Testis (tissue), 2 donors: ENCODE measurements at regions not wholly inside any gene's neighbourhood (a gene's known extent, or its start where the extent isn't known, plus 50 kb on each side); places are given as distances from the start of the nearest gene placed in this dataset.

Experiments
- POLR2A ChIP-seq: fragments of 450-650 bp; IDR thresholded peaks from one replicate; pipeline ENCODE4 v1.6.1; 2017; ENCODE audit warnings: antibody characterized with exemption, mild to moderate bottlenecking, moderate library complexity
- TF ChIP-seq, protein P1 (sequence below), 3 experiments: fragments of 450-650 bp in 2 of 3; fragments of 200-600 bp in 1 of 3; sonication (generic) in 1 of 3; IDR thresholded peaks; one replicate each; pipeline ENCODE4 v1.5.1; 2016 to 2019; ENCODE audit warnings: antibody characterized with exemption in 3 of 3, mild to moderate bottlenecking in 2 of 3, moderate library complexity in 1 of 3

DNA sequence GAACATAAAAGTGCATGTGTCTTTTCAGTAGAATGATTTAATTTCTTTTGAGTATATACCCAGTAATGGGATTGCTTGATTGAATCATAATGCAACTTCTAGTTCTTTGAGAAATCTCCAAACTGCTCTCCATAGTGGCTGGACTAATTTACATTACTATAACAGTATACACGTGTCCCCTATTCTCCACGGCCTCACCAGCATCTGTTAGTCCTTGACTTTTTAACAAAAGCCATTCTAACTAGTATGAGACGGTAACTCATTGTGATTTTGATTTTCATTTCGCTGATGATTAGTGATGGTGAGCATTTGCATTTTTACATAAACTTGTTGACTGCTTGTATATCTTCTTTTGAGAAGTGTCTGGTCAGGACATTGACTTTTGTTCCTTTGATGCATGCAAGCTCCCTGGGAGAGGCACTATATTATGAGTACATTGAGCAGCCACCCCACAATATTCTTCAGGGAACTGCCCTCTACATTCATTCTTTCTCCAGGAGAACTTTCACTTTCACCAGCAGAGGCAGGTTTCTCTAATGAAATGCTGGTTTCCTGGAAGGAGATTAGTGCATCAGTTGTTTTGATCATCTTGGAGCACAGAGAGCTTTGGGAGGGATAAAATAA lies 51.9 kb upstream of the LPGAT1 start:
- TF ChIP-seq, protein P1, sequence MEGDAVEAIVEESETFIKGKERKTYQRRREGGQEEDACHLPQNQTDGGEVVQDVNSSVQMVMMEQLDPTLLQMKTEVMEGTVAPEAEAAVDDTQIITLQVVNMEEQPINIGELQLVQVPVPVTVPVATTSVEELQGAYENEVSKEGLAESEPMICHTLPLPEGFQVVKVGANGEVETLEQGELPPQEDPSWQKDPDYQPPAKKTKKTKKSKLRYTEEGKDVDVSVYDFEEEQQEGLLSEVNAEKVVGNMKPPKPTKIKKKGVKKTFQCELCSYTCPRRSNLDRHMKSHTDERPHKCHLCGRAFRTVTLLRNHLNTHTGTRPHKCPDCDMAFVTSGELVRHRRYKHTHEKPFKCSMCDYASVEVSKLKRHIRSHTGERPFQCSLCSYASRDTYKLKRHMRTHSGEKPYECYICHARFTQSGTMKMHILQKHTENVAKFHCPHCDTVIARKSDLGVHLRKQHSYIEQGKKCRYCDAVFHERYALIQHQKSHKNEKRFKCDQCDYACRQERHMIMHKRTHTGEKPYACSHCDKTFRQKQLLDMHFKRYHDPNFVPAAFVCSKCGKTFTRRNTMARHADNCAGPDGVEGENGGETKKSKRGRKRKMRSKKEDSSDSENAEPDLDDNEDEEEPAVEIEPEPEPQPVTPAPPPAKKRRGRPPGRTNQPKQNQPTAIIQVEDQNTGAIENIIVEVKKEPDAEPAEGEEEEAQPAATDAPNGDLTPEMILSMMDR (IDR thresholded peaks at IDR 0.05): no peak
- TF ChIP-seq POLR2A: no peak
